ENCODE measurements at regions not wholly inside any gene's neighbourhood (a gene's known extent, or its start where the extent isn't known, plus 50 kb on each side); places are given as distances from the start of the nearest gene placed in this dataset.
A peak's percentile ranks its signal among the peaks of the same experiment; 100 is the strongest.

- DNase-seq: no peak
Measured at GRCh38 chr4:120524237-120524636, 398.3 kb downstream of the PRDM5 start.

GRCh38 chr4:120520761-120521160 is 401.8 kb downstream of the PRDM5 start:
- no peak for DNase-seq

DNA sequence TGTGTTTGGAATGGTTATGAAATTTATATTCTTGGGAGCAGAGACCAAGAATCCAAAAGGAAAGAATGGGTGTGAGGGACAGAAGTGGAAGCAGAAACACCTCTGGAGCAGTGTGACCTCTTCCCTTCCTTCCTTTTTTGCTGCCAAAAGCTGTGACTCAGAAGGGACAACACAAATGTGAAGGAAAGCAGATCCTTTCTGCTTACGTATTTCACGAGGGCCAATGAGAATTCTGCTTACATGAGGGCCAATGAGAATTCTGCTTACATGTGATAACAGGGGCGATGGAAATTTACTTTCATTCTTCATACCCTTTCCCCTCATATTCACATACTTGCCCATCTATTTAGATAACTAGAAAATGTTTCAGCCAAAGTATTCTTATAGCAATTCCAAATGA is 404.6 kb downstream of the PRDM5 start:
- peak; percentile 1 for DNase-seq

- DNase-seq: no peak
Measured at GRCh38 chr4:120509719-120510118, 412.8 kb downstream of the PRDM5 start.

DNA sequence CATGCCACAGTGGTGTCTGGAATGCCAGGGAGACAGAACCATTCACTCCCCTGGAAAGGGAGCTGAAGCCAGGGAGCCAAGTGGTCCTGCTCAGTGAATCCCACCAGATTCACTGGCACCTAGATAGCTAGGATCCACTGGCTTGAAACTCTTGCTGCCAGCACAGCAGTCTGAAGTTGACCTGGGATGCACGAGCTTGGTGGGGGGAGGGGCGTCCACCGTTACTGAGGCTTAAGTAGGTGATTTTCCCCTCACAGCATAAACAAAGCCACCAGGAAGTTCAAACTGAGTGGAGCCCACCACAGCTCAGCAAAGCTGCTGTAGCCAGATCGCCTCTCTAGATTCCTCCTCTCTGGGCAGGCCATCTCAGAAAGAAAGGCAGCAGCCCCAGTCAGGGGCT is 413.3 kb downstream of the PRDM5 start:
- DNase-seq: no peak

GRCh38 chr4:120508036-120508435 is 414.5 kb downstream of the PRDM5 start:
- DNase-seq: no peak

- DNase-seq: no peak
Measured at GRCh38 chr4:120506536-120506935, 416.0 kb downstream of the PRDM5 start.

GRCh38 chr4:120498678-120499077 is 423.8 kb downstream of the PRDM5 start:
- DNase-seq: no peak

DNA sequence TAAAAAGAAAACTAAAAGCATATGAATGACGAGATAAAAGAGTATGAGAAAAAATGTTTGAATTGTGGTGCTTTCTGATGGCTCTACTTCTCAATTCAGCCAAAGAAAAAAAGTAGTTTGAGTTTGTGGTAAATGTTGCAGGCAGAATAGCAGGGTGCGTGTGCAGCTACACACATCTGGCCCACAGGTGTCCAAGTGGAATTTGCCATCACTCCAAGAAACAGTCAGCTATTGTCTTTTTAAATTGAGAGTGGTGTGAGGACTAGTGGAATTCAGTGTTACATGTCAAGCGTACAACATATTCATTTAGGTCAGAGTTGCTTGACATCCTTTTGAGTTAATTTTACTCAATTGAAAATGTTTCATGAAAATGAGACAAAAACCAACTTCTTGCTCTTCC is 424.8 kb upstream of the MAD2L1 start:
- DNase-seq: no peak

DNA sequence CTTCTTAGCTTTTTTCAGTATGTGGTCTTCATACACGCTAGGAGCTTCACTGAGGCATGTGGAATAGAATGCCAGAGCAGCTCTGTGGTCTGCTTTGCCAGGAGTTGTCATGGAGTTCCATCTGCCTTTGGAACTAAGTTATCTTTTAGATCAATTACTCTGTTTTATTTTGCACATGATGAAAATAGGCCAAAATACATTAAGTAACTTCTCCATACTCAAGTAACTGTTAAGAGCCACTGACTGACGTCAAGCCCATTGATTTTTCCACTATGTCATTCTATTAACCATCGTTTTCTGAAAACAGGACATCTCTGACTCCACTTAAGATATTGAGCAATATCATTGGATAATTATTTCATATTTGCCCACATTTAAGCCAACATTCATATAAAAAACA is 415.1 kb upstream of the MAD2L1 start:
- DNase-seq: no peak

- no peak for DNase-seq
Measured at GRCh38 chr4:120472447-120473131, 405.9 kb upstream of the MAD2L1 start.

DNA sequence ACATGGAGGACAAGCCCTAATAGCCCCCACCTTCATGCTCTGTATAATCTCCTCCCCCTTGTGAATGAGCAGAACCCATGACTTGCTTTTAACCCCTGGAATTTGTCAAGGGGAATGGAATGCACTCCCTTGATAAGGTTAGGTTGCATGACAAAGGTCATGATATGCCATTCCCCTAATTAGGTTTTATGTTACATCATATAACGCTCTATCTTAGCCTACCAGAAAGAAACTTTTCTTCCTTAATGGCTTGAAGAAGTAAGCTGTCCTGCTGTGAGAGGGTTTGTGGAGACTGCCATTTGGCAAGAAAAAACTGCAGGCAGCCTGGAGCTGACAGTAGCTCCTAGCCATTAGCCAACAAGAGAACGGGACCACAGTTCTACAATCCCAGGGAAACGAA is 399.8 kb upstream of the MAD2L1 start:
- no peak for DNase-seq

DNA sequence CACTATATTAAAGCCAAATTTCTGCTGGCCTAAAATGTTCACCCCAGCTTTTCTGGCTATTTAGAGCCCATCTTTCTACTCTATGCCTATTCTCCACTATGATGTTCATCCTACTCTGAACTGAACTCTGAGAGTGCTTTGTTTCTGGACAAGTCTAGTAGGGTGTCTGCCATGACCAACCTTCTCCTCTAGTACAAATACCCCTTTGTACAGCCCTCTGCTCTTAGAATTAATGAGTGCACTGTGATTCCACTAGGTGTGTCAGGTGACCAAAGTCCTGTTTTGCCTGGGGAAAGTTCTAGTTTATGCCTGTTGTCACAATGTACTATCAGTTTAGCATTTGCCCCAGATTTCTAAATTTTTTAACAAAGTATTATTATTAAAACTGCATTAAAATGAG is 388.1 kb upstream of the MAD2L1 start:
- no peak for DNase-seq

GRCh38 chr4:120452536-120452935 is 385.9 kb upstream of the MAD2L1 start:
- no peak for DNase-seq

GRCh38 chr4:120452001-120452400 is 385.4 kb upstream of the MAD2L1 start:
- DNase-seq: no peak

DNA sequence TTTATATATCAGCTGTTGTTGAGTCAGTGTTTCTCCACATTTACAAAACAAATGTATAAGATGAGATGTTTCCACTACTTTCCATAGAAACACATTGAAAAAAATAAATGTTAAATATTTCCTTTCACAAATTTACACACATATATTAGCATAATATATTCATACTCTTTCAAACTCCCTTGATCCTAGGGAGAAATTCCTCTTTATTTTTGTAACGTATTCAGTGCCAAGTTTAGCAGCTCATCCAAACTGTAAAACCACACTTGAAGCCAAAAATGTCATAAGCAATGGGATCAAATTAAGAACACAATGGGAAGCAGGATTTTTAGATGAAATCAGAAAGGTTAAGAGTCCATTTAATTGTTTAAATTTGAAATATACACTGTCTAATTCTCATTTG is 381.1 kb upstream of the MAD2L1 start:
- no peak for DNase-seq

- no peak for DNase-seq
Measured at GRCh38 chr4:120446051-120446567, 379.5 kb upstream of the MAD2L1 start.

- no peak for DNase-seq
Measured at GRCh38 chr4:120445186-120445585, 378.5 kb upstream of the MAD2L1 start.

DNA sequence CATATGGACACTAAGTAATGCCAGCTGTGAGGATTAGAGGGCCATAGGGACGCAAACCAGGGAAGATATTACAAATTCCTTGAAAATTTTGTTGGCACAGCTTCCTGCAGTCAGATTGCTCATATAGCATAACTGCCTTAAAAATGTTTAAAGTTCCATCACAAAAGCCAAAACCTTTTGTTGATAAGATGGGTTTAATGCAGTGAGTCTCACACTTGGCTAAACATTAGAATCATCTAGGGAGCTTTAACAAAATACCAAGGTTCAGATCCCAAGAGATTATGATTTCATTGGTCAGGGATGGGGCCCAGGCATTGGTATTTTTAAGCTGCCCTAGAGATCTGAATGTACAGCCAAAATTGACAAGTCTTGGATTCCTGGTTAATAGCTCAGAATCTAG is 376.5 kb upstream of the MAD2L1 start:
- no peak for DNase-seq

GRCh38 chr4:120440730-120441129 is 374.1 kb upstream of the MAD2L1 start:
- no peak for DNase-seq

GRCh38 chr4:120435179-120435578 is 368.5 kb upstream of the MAD2L1 start:
- no peak for DNase-seq

DNA sequence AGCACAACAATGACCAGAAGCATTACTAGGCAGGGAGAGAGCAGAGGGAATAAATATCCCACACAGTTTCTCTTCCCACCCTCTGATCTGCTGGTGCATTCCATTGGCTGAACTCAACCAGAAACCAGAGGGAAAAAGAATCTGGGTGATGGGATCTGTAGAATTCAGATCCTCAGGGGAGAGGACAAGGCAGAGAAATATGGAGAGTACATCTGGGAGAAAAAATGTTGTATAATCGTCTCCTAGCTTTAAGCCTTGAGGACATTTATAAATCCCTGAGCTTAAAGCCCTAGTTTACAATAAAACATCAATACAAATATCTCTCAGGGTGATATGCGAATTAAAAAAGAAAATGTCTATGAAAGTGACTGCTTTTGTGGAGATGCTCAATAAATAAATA is 368.1 kb upstream of the MAD2L1 start:
- no peak for DNase-seq

DNA sequence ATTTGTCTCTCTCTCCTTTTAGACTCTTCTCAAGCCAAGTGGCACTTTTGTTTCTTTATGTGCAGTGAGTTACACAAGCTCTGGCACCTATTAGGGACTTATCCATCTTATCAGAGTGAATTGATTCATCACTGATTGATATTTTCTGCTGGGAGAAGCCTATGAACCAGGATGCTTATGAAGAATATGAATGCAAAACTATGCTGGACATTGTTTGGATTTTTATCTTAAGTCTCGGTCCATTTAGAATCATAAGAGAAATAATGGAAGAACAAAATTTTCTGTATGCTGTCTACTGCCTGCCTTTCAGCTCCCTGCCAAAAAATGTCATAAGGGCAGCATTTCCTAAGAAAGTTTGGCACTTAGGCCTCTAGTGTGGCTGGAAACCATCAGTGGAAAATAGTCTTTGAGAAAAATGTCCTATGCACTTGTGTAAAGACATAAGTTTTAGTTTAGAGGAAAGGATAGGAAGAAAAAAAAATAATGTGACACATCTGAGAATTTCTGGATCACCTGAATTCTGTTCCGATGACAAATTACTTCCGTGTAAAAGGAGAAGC is 365.7 kb upstream of the MAD2L1 start:
- no peak for DNase-seq

GRCh38 chr4:120431180-120431579 is 364.5 kb upstream of the MAD2L1 start:
- DNase-seq: no peak

GRCh38 chr4:120418146-120418545 is 351.5 kb upstream of the MAD2L1 start:
- no peak for DNase-seq

Measured in NCI-H1436 (cell line).